ENCODE measurements at regions not wholly inside any gene's neighbourhood (a gene's known extent, or its start where the extent isn't known, plus 50 kb on each side); places are given as distances from the start of the nearest gene placed in this dataset.
"Not testable (repeated sequence)": the region's sequence is repeated elsewhere in the genome, so short reads cannot be mapped to it uniquely, and the experiment has no call there.

- DNase-seq, result no peak
Measured at GRCh38 chr1:157407917-157408525, 144.3 kb downstream of the FCRL5 start.

GRCh38 chr1:157407367-157407766 lies 144.9 kb downstream of the FCRL5 start:
- no peak for DNase-seq

- no peak for DNase-seq
Measured at GRCh38 chr1:157405662-157406061, 146.7 kb downstream of the FCRL5 start.

GRCh38 chr1:157404614-157405013 lies 147.7 kb downstream of the FCRL5 start:
- no peak for DNase-seq

GRCh38 chr1:157404063-157404501 lies 148.2 kb downstream of the FCRL5 start:
- DNase-seq, result no peak

- DNase-seq, result no peak
Measured at GRCh38 chr1:157403608-157404007, 148.7 kb downstream of the FCRL5 start.

- no peak for DNase-seq
Measured at GRCh38 chr1:157403203-157403602, 149.1 kb downstream of the FCRL5 start.

GRCh38 chr1:157400766-157401165 lies 151.5 kb downstream of the FCRL5 start:
- DNase-seq, result no peak

GRCh38 chr1:157399984-157400382 lies 152.3 kb downstream of the FCRL5 start:
- DNase-seq, result no peak

GRCh38 chr1:157399343-157399983 lies 152.9 kb downstream of the FCRL5 start:
- DNase-seq, result no peak

- no peak for DNase-seq
Measured at GRCh38 chr1:157390651-157391050, 161.7 kb downstream of the FCRL5 start.

GRCh38 chr1:157388057-157388456 lies 164.3 kb downstream of the FCRL5 start:
- no peak for DNase-seq

GRCh38 chr1:157384258-157384657 lies 168.1 kb downstream of the FCRL5 start:
- no peak for DNase-seq

- DNase-seq, result no peak
Measured at GRCh38 chr1:157382351-157382750, 170.0 kb downstream of the FCRL5 start.

GRCh38 chr1:157380523-157380922 lies 171.8 kb downstream of the FCRL5 start:
- no peak for DNase-seq

- not testable (repeated sequence) for DNase-seq
Measured at GRCh38 chr1:157377280-157377713, 175.0 kb downstream of the FCRL5 start.

GRCh38 chr1:157376681-157377080 lies 175.6 kb downstream of the FCRL5 start:
- DNase-seq, result no peak

- DNase-seq, result not testable (repeated sequence)
Measured at GRCh38 chr1:157372311-157372710, 180.0 kb downstream of the FCRL5 start.

GRCh38 chr1:157371826-157372225 lies 180.5 kb downstream of the FCRL5 start:
- no peak for DNase-seq

- DNase-seq, result no peak
Measured at GRCh38 chr1:157371221-157371620, 181.1 kb downstream of the FCRL5 start.

- DNase-seq, result no peak
Measured at GRCh38 chr1:157370698-157371097, 181.6 kb downstream of the FCRL5 start.

GRCh38 chr1:157369808-157370521 lies 182.3 kb downstream of the FCRL5 start:
- peak; percentile 9 to 25 for DNase-seq

- not testable (repeated sequence) for DNase-seq
Measured at GRCh38 chr1:157368941-157369340, 183.4 kb downstream of the FCRL5 start.

GRCh38 chr1:157368363-157368762 lies 184.0 kb downstream of the FCRL5 start:
- DNase-seq, result no peak
